HEK293T (cell line): ENCODE measurements at regions not wholly inside any gene's neighbourhood (a gene's known extent, or its start where the extent isn't known, plus 50 kb on each side); places are given as distances from the start of the nearest gene placed in this dataset.

ENCODE experiments used
- FOXM1 ChIP-seq: fragments of 450-650 bp; IDR thresholded peaks from 2 replicates; pipeline ENCODE4 v1.6.1; 2017; ENCODE audit warnings: mild to moderate bottlenecking, borderline replicate concordance
- ZNF384 ChIP-seq: fragments of 450-650 bp; IDR thresholded peaks from 2 replicates; pipeline ENCODE4 v1.6.1; 2016

DNA sequence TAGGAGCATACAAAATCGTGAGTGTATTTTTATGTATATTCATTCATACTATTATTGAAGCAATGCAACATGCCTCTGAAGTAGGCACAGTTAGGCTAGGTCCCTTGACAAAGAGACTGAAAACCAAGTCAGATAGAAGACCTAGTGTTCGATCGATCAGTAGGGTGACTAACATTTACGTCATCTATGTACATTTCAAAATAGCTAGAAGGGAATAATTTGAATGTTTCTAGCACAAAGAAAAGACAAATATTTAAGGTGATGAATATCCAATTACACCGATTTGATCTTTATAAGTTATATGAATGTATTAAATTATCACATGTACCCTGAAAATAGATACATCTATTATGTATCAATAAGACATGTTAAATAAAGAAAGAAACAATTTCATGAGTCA lies 610.1 kb downstream of the TOX3 start:
- TF ChIP-seq ZNF384 (no peak), FOXM1 (no peak)
